GM12878 (cell line): ENCODE measurements at regions not wholly inside any gene's neighbourhood (a gene's known extent, or its start where the extent isn't known, plus 50 kb on each side); places are given as distances from the start of the nearest gene placed in this dataset.

Experiments used
- ATAC-seq: fragments of 200-7000 bp; cut with Tn5 transposase; 3 replicates; pipeline ENCODE4 v1.9.1; 2020; ENCODE audit warnings: mild to moderate bottlenecking, moderate library complexity
- BruUV-seq: library from RNA; stranded (reverse); fragments of 400-500 nt; replicated peaks from 2 replicates; lab custom pipeline; 2021; lab: Mats Ljungman, UMichigan
- CTCF ChIA-PET: fragments of 300-600 bp; sonication (Branson Sonifier 250); formaldehyde crosslinking; extraction: SDS; loops from one replicate; lab custom pipeline; 2021; ENCODE audit warnings: inconsistent platforms; lab: Yijun Ruan, JAX
- POLR2A ChIA-PET: fragments of 350-600 bp; formaldehyde crosslinking; extraction: SDS; loops from one replicate; lab custom pipeline; 2021; ENCODE audit warnings: inconsistent platforms; lab: Charles Lee
- RAD21 ChIA-PET: fragments of 300-600 bp; sonication (Branson Sonifier 250); formaldehyde crosslinking; loops from one replicate; lab custom pipeline; 2023; ENCODE audit warnings: antibody characterized with exemption; ENCODE audit not compliant: unreplicated experiment; lab: Charles Lee
- SMC1A ChIA-PET: fragments of 300-600 bp; sonication (Branson Sonifier 250); formaldehyde crosslinking; loops from one replicate; lab custom pipeline; 2023; ENCODE audit not compliant: unreplicated experiment, uncharacterized antibody; lab: Charles Lee
- DNase-seq: peaks from one replicate; pipeline ENCODE4 v3.0.0-alpha.2; 2011; ENCODE audit warnings: low read depth, low spot score
- FAIRE-seq: peaks from 3 replicates; lab custom pipeline; 2011; peaks lifted over from hg19 to GRCh38; lab: Jason Lieb, UNC
- H2AFZ ChIP-seq: 2 replicates; pipeline ENCODE4 v1.6.0; 2011; ENCODE audit warnings: low read depth, low read length, control low read depth; ENCODE audit not compliant: control insufficient read depth
- H3K27ac ChIP-seq: 2 replicates; pipeline ENCODE4 v1.5.1; 2011; ENCODE audit warnings: control low read depth; ENCODE audit not compliant: control insufficient read depth, insufficient read depth
- H3K27me3 ChIP-seq, 2 experiments: replicated peaks in 1 of 2; 2 replicates each; pipeline versions ENCODE4 v1.6.0 to v1.6.1; 2011; ENCODE audit warnings: low read length in 1 of 2; ENCODE audit not compliant: control insufficient read depth in 2 of 2, insufficient read depth in 2 of 2
- H3K36me3 ChIP-seq, 2 experiments: 2 replicates each; pipeline ENCODE4 v1.5.1; 2011; ENCODE audit warnings: low read length in 1 of 2; ENCODE audit not compliant: control insufficient read depth in 2 of 2, insufficient read depth in 2 of 2
- H3K4me1 ChIP-seq: 2 replicates; pipeline ENCODE4 v1.6.1; 2011; ENCODE audit warnings: mild to moderate bottlenecking, low read length, moderate library complexity, mixed read lengths; ENCODE audit not compliant: control insufficient read depth, insufficient read depth
- H3K4me2 ChIP-seq: 2 replicates; pipeline ENCODE4 v1.6.0; 2011; ENCODE audit warnings: control low read depth; ENCODE audit not compliant: control insufficient read depth, insufficient read depth
- H3K4me3 ChIP-seq: fragments of 200-600 bp; sonication (generic); 2 replicates; pipeline ENCODE4 v1.5.1; 2016
- H3K79me2 ChIP-seq: 2 replicates; pipeline ENCODE4 v1.6.0; 2011; ENCODE audit warnings: low read length; ENCODE audit not compliant: control insufficient read depth, insufficient read depth
- H3K9ac ChIP-seq: 2 replicates; pipeline ENCODE4 v1.8.0; 2011; ENCODE audit warnings: low read length, control low read depth, mixed read lengths; ENCODE audit not compliant: control insufficient read depth, insufficient read depth
- H3K9me3 ChIP-seq: replicated peaks from 3 replicates; pipeline ENCODE4 v1.5.1; 2011; ENCODE audit warnings: mild to moderate bottlenecking, low read length; ENCODE audit not compliant: control insufficient read depth, insufficient read depth
- H4K20me1 ChIP-seq: 2 replicates; pipeline ENCODE4 v1.6.0; 2011; ENCODE audit not compliant: control insufficient read depth, insufficient read depth
- ELK1 ChIP-seq: IDR thresholded peaks from 2 replicates; pipeline ENCODE4 v1.6.1; 2012; ENCODE audit warnings: low read depth, low read length, improper control_type of control experiment
- HCFC1 ChIP-seq: fragments of 150-350 bp; IDR thresholded peaks from 2 replicates; pipeline ENCODE4 v1.6.1; 2014; ENCODE audit warnings: low read length
- JUNB ChIP-seq: IDR thresholded peaks from 2 replicates; pipeline ENCODE4 v1.6.1; 2016; ENCODE audit warnings: antibody characterized with exemption, mild to moderate bottlenecking
- MEF2A ChIP-seq: IDR thresholded peaks from 2 replicates; pipeline ENCODE4 v1.6.1; 2011; ENCODE audit warnings: low read depth, mild to moderate bottlenecking, low read length, moderate library complexity; ENCODE audit not compliant: insufficient read depth
- MEF2B ChIP-seq: fragments of 450-650 bp; IDR thresholded peaks from 2 replicates; pipeline ENCODE4 v1.6.1; 2018; ENCODE audit warnings: mild to moderate bottlenecking, moderate library complexity; ENCODE audit not compliant: partially characterized antibody, poor library complexity, severe bottlenecking
- MYC ChIP-seq: IDR thresholded peaks from 2 replicates; pipeline ENCODE4 v1.6.1; 2011; ENCODE audit warnings: mild to moderate bottlenecking, low read length, moderate library complexity, inconsistent platforms; ENCODE audit not compliant: insufficient read depth, insufficient replicate concordance, insufficient read length, severe bottlenecking
- NFYB ChIP-seq: IDR thresholded peaks from 2 replicates; pipeline ENCODE4 v1.6.1; 2011; ENCODE audit warnings: low read depth, mild to moderate bottlenecking, low read length, improper control_type of control experiment, moderate library complexity; ENCODE audit not compliant: insufficient read depth
- POLR2A ChIP-seq: IDR thresholded peaks from 2 replicates; pipeline ENCODE4 v1.6.1; 2011; ENCODE audit warnings: low read depth, mild to moderate bottlenecking, low read length
- POU2F2 ChIP-seq: IDR thresholded peaks from 3 replicates; pipeline ENCODE4 v1.6.1; 2011; ENCODE audit warnings: low read depth, mild to moderate bottlenecking, low read length, borderline replicate concordance
- RAD51 ChIP-seq: fragments of 450-650 bp; IDR thresholded peaks from 2 replicates; pipeline ENCODE4 v1.6.1; 2016; ENCODE audit warnings: moderate library complexity, mild to moderate bottlenecking, inconsistent platforms
- SREBF2 ChIP-seq: IDR thresholded peaks from 2 replicates; pipeline ENCODE4 v1.6.1; 2012; ENCODE audit warnings: mild to moderate bottlenecking, low read length
- SRF ChIP-seq, 2 experiments: IDR thresholded peaks; 2 replicates each; pipeline ENCODE4 v1.6.1; 2011; ENCODE audit warnings: low read depth in 2 of 2, low read length in 2 of 2, mild to moderate bottlenecking in 1 of 2, moderate library complexity in 1 of 2
- TARDBP ChIP-seq: IDR thresholded peaks from 2 replicates; pipeline ENCODE4 v1.6.1; 2016; ENCODE audit warnings: borderline replicate concordance
- ZBED1 ChIP-seq: IDR thresholded peaks from 2 replicates; pipeline ENCODE4 v1.6.1; 2016; ENCODE audit warnings: borderline replicate concordance
- ZBTB11 ChIP-seq: fragments of 450-650 bp; formaldehyde crosslinking; IDR thresholded peaks from 2 replicates; pipeline ENCODE4 v1.5.0; 2022; ENCODE audit warnings: mild to moderate bottlenecking, missing genetic modification characterization
- ZNF217 ChIP-seq: fragments of 450-650 bp; IDR thresholded peaks from 2 replicates; pipeline ENCODE4 v1.6.1; 2017; ENCODE audit warnings: antibody characterized with exemption, mild to moderate bottlenecking
- ZNF622 ChIP-seq: fragments of 450-650 bp; IDR thresholded peaks from 2 replicates; pipeline ENCODE4 v1.6.1; 2017; ENCODE audit warnings: mild to moderate bottlenecking, inconsistent platforms
- WGBS: methylation state at CpG from one replicate; pipeline ENCODE4 v1.1.6; 2016; ENCODE audit warnings: low lambda C conversion rate; ENCODE audit not compliant: insufficient replicate concordance, insufficient coverage; ENCODE audit errors: missing lambda C conversion rate; 5-methylcytosine and 5-hydroxymethylcytosine counted together
- in situ Hi-C: fragments of 300-500 bp; cut with MboI; formaldehyde crosslinking; loops from 9 replicates; pipeline ENCODE4 v1.14.3; 2018; ENCODE audit warnings: mixed read lengths
- intact Hi-C: fragments of 100-400 bp; cut with micrococcal nuclease; formaldehyde crosslinking; loops from one replicate; pipeline ENCODE4 v1.14.2; 2022; ENCODE audit not compliant: unreplicated experiment
- TF ChIP-seq, protein P1 (sequence below): fragments of 450-650 bp; IDR thresholded peaks from 2 replicates; pipeline ENCODE4 v1.6.1; 2018; ENCODE audit warnings: mild to moderate bottlenecking, low read depth, moderate library complexity; ENCODE audit not compliant: partially characterized antibody

- intact Hi-C loops (no loop called here), in situ Hi-C loops (no loop called here)
- Histone ChIP-seq H3K27me3 (peaks cover 0 to 3% of the 10 kb centered on the region in 2 experiments; a peak in 1 of 4 replicates), H3K9me3 (peaks cover 2% of the 10 kb centered on the region; the same call in 2 of the 3 replicates), H3K27ac (no peak overlapping the region), H3K4me3 (no peak overlapping the region), H3K4me1 (no peaks in the 10 kb centered on the region), H2AFZ (no peak overlapping the region), H3K4me2 (no peak overlapping the region), H4K20me1 (no peaks in the 10 kb centered on the region), H3K9ac (no peak overlapping the region), H3K36me3 (no peaks in the 10 kb centered on the region), H3K79me2 (no peaks in the 10 kb centered on the region)
- ChIA-PET SMC1A (no interaction called here), POLR2A (no interaction called here), RAD21 (no interaction called here), CTCF (no interaction called here)
- WGBS = 12% methylated on average over 6 of the region's 8 CpGs
- FAIRE-seq (no peak), DNase-seq (no peak), ATAC-seq (no peak)
- no TSS peak for BruUV-seq
- no peak for TF ChIP-seq MEF2B
- no peak for TF ChIP-seq ZNF622
- TF ChIP-seq ZBED1 = no peak
- TF ChIP-seq HCFC1 = no peak
- no peak for TF ChIP-seq ZNF217
- TF ChIP-seq MYC = no peak
- TF ChIP-seq SREBF2 = no peak
- TF ChIP-seq NFYB = no peak
- TF ChIP-seq MEF2A = no peak
- no peak for TF ChIP-seq ZBTB11 (CRISPR knock-in tag)
- no peak for TF ChIP-seq POU2F2
- no peak for TF ChIP-seq RAD51
- no peak for TF ChIP-seq POLR2A
- TF ChIP-seq JUNB = no peak
- TF ChIP-seq ELK1 = no peak
- TF ChIP-seq, protein P1, sequence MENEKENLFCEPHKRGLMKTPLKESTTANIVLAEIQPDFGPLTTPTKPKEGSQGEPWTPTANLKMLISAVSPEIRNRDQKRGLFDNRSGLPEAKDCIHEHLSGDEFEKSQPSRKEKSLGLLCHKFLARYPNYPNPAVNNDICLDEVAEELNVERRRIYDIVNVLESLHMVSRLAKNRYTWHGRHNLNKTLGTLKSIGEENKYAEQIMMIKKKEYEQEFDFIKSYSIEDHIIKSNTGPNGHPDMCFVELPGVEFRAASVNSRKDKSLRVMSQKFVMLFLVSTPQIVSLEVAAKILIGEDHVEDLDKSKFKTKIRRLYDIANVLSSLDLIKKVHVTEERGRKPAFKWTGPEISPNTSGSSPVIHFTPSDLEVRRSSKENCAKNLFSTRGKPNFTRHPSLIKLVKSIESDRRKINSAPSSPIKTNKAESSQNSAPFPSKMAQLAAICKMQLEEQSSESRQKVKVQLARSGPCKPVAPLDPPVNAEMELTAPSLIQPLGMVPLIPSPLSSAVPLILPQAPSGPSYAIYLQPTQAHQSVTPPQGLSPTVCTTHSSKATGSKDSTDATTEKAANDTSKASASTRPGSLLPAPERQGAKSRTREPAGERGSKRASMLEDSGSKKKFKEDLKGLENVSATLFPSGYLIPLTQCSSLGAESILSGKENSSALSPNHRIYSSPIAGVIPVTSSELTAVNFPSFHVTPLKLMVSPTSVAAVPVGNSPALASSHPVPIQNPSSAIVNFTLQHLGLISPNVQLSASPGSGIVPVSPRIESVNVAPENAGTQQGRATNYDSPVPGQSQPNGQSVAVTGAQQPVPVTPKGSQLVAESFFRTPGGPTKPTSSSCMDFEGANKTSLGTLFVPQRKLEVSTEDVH = no peak
- TF ChIP-seq SRF (IDR thresholded peaks at IDR 0.05; ENCODE audit: low read depth in 2 of 2, low read length in 2 of 2) = no peak
- TF ChIP-seq TARDBP = no peak
Observed at GRCh38 chr17:73727941-73728340, 83.7 kb upstream of the SDK2 start.
